ENCODE measurements at regions not wholly inside any gene's neighbourhood (a gene's known extent, or its start where the extent isn't known, plus 50 kb on each side); places are given as distances from the start of the nearest gene placed in this dataset.
"Not testable (repeated sequence)": the region's sequence is repeated elsewhere in the genome, so short reads cannot be mapped to it uniquely, and the experiment has no call there.

- no peak for DNase-seq
These were observed 1405.5 kb downstream of the SLITRK5 start for GRCh38 chr13:89076622-89077021.

GRCh38 chr13:89082623-89083022 is 1411.5 kb downstream of the SLITRK5 start:
- no peak for DNase-seq

GRCh38 chr13:89088107-89088506 is 1416.9 kb downstream of the SLITRK5 start:
- DNase-seq, result not testable (repeated sequence)

GRCh38 chr13:89097994-89098393 is 1426.8 kb downstream of the SLITRK5 start:
- no peak for DNase-seq

GRCh38 chr13:89113744-89114143 is 1442.6 kb downstream of the SLITRK5 start:
- DNase-seq, result no peak

GRCh38 chr13:89115307-89115706 is 1444.1 kb downstream of the SLITRK5 start:
- no peak for DNase-seq

GRCh38 chr13:89136678-89137077 is 1465.5 kb downstream of the SLITRK5 start:
- no peak for DNase-seq

GRCh38 chr13:89150362-89150761 is 1479.2 kb downstream of the SLITRK5 start:
- DNase-seq, result no peak

- no peak for DNase-seq
These were observed 1482.8 kb downstream of the SLITRK5 start for GRCh38 chr13:89153941-89154340.

GRCh38 chr13:89163096-89163495 is 1491.9 kb downstream of the SLITRK5 start:
- no peak for DNase-seq

- no peak for DNase-seq
These were observed 1494.5 kb downstream of the SLITRK5 start for GRCh38 chr13:89165685-89166084.

- no peak for DNase-seq
These were observed 1498.8 kb downstream of the SLITRK5 start for GRCh38 chr13:89169951-89170350.

- DNase-seq, result no peak
These were observed 1509.9 kb downstream of the SLITRK5 start for GRCh38 chr13:89181041-89181440.

- DNase-seq, result no peak
These were observed 1528.0 kb downstream of the SLITRK5 start for GRCh38 chr13:89199138-89199537.

- DNase-seq, result no peak
These were observed 1533.3 kb downstream of the SLITRK5 start for GRCh38 chr13:89204435-89204834.

GRCh38 chr13:89205856-89206520 is 1534.8 kb downstream of the SLITRK5 start:
- DNase-seq, result no peak

GRCh38 chr13:89212186-89212585 is 1541.0 kb downstream of the SLITRK5 start:
- no peak for DNase-seq

- no peak for DNase-seq
These were observed 1543.0 kb downstream of the SLITRK5 start for GRCh38 chr13:89214185-89214584.

- DNase-seq, result not testable (repeated sequence)
These were observed 1544.1 kb downstream of the SLITRK5 start for GRCh38 chr13:89215319-89215718.

GRCh38 chr13:89217813-89218212 is 1546.6 kb downstream of the SLITRK5 start:
- DNase-seq, result no peak

GRCh38 chr13:89221557-89222158 is 1550.5 kb downstream of the SLITRK5 start:
- DNase-seq, result no peak

GRCh38 chr13:89227356-89227755 is 1556.2 kb downstream of the SLITRK5 start:
- DNase-seq, result no peak

GRCh38 chr13:89238496-89238895 is 1567.3 kb downstream of the SLITRK5 start:
- no peak for DNase-seq

- DNase-seq, result no peak
These were observed 1568.4 kb downstream of the SLITRK5 start for GRCh38 chr13:89239361-89240127.
